GM18907 (cell line): ENCODE measurements at regions not wholly inside any gene's neighbourhood (a gene's known extent, or its start where the extent isn't known, plus 50 kb on each side); places are given as distances from the start of the nearest gene placed in this dataset.

Experiments
- ATAC-seq: cut with Tn5 transposase; IDR thresholded peaks from one replicate; pipeline ENCODE4 v1.9.1; 2021; ENCODE audit warnings: mild to moderate bottlenecking, moderate library complexity; ENCODE audit not compliant: unreplicated experiment

DNA sequence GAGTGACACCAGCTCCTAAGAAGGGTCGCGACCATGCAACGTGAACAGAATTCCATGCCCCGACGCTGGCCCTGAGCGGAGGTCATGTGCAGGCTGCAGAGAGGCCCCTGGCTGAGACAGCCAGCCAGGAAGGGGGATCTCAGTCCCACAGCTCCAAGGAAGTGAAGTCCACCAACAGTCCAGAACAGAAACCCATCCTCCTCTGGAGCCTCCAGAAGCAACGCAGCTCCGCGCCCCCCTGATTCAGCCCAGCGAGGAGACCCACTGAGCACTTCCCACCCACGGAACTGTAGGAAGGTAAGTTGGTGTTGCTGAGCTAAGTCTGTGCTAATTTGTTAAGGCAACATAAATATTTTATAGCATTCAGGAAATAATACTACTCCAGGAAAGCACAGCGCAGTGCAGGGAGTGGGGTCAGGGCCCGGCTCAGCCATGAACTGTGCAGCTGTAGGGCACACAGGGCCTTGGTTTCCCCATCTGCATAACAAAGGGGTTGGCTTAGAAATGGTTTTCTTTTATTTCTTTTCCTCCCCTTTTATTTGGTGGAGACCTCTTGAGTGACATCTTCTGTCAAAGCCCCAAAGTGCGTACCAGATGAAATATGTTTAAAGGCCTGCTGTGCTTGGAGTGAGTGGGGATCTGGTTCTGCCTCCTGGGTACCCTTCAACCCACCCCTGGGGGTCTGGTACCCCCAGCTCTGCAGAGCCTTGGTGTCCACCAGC is 241.1 kb upstream of the PMEPA1 start:
- no peak for ATAC-seq

DNA sequence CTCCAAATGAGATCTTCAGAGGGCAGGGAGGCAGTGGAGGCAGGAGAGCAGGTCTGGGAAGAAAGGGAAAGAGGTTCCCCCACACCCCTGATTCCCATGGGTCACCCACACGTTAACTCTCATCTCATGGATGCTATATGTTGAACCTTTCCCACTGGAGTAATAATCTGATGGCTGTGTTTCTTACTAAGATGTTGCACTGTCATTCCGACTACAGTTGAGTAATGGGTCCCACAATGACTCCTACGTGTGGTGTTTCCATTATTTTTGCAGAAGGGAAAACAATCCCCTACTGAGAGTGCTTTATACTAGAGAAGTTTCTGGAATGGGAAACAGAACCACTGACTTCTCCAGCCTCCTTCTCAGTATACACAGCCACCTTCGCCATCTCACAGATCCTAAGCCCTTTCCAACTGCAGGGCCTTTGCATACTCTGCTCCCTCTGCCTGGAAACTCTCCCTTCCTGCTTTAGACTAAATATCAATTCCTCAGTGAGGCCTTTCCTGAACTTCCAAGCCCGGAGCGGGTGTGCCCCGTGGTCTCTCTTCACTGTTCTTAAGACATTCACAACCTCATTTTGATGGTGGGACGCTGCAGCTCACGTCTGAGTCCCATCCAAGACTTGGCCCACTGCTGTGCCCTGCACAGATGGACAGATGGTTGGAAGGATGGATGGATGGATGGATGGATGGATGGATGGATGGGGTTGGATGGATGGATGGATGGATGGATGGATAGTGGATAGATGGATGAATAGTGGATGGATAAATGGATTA is 238.6 kb upstream of the PMEPA1 start:
- no peak for ATAC-seq

DNA sequence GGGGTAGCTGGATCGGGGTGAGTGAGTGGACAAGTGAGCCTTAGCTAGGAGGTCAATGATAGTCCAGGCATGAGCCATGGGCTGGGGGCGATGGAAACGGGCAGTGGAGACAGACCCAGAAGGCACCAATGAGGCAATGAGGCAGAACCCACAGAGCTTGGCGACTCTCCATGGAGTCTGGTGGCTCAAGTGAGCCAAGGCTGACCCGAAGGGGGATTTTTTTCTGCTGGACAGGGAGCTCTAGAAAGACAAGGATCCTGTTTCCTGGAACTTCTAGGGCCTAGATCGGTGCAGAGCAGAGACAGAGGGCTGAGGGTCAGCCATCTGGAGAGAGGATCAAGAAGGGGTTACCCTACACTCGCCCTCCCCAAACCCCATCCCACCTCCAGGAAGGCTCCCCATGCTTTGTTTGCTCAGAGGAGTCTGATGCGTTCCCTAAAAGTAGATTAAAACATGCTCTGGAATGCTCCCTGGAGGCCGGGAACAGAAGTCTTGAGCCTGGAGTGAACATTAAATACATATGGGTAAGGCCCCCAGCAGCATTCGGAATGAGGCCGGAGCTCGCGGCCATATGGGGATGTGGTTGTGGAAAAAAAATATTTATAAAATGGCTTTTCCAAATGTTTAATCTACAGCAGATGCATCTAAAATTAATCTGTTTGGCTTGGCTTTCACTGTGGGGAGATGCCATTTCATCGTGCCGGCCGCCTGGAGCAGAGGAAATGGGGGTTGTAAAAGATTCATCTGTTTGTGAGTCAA is 237.8 kb upstream of the PMEPA1 start:
- ATAC-seq: no peak

DNA sequence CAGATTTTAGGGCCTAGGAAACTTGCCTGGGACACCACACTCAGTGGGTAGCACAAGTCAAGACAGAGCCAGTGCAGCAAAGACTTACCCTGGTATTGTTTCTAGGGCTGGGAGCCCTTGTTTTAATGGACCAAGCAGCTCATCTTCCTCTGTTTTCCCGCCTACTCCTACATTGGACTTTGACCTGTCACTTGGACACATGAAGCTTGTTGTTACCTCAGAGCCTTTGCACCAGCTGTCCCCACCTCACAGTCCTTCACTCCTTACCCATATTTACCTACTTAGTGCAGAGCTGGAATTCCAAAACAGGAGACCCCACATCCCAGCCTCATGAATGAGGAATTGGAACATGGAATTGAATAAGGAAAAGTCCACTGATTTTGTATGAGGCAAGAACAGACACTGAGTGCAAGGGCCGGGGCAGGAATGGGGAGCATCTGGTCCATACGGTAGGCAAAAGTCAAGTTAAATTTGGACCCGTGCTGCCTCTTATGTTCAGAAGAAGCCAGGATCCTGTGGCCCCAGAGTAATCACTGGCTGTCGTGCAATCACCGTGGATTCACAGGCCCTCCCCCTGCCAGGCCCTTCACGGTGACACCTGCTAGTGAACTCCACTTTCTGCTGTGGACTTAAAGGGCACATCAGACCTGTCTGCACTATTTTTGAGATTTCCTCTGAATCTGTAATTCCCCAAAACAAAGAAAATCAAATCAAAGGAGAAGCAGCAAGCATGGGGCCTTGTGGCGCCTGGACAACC is 236.9 kb upstream of the PMEPA1 start:
- no peak for ATAC-seq

DNA sequence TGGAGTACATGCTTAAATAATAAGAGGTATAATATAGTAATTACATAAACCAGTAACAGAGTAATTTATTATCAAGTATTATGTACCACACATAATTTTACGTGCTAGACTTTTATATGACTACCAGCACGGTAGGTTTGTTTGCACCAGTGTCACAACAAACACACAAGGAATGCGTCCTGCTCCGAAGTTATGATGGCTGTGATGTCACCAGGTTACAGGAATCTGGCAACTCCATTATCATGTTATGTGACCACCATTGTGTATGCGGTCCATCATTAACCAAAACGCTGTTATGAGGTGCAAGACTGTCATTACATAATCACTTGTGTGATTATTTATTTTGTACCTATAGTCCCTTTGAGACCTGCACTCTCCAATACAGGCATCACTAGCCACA is 235.2 kb upstream of the PMEPA1 start:
- no peak for ATAC-seq

DNA sequence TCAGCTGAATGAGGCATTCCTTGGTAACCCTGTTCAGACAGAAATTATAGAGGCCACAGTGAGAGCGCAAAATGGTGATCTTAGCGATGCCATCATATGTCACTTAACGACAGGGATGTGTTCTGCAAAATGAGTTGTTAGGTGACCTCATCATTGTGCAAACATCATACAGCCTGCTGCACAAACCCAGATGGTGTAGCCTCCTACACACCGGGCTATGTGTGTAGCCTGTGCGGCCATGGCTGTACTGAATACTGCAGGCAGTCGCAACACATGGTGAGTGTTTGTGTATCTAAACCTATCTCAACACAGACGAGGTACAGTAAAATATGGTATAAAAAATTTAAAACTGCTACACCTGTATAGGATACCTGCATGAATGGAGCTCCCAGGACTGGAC is 234.1 kb upstream of the PMEPA1 start:
- ATAC-seq: no peak

DNA sequence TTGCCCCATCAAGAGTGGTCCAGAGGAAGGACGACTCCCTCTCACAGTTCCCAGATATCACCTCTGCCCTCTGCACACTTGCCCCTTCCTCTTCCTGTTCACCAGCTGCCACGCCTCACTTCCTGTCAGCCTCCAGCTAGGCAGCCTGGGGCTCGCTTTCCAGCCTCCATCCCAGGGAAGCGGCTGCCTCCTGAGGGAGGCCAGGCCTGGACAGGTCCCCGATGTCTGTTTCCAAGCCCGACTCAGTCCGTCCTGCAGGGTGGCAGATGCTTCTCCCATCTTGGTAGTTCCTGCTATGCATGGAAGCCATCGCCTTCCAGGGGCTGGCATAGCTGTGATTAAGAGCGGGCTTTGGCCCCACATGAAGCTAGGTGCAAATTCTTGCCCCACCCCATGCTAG is 233.5 kb upstream of the PMEPA1 start:
- ATAC-seq: no peak

DNA sequence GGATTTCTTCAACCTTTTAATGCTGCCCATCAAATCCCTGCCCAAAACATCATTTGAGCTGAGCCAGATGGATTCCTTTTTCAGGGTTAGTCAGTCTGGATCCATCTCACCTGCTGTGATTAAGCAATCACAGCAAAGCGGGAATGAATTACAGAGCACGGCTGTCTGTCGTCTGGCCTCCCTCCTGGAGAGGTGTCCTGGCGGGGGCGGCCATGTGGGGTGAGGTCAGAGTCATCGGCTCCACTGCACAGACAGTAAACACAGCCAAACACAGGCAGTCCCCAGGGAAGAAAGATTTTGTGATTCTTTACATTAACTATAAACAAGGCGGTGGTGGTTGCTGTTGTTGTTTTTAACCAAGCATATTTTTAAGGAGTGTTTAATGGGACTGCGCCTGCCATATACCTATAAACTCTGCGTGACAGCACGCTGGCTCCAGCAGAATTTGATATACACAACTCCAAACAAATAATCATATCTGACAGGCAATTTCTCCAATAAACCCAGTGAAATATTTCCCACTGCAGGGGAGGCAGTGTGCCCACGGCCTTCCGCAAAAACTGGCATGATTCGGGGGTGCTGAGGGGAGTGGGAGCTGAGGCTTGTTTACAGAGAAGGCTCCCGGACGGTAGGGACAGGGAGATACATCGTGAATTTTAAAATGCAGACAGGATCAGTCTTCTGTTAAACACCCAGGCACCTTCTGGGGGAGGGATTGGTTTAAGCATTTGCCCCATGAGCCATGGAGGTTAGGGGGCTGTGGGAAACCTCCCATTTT is 232.0 kb upstream of the PMEPA1 start:
- no peak for ATAC-seq

DNA sequence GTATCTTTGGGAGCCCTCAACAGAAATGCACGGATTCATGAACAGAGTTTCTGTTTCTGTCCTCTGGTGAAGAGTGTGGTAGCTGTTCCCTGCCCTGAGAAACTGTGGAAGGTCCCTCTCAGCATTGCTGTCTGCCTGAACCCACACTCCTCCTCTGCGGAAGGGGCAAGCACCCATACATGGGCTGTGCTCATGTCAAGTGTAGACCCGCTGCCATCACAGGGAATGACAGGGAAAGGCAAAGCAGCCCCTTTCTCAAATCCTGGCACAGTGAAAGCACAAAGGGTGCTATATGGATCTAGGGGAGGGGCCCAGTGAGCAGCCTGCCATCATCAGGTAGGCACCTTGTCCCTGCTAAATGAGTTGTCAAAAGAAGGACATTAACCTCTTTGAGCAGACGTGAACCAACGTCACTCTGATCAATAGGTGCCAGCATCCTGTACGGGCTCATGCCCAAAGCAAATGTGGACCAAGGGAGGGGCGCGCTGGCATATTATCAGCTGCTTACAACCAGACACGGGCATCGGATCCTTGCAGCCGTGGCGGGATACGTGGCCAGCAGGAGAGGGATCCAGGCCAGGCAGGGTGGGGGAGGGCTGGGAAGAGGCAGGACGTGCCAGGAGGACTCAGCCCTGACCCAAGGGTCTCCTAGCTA is 231.2 kb upstream of the PMEPA1 start:
- ATAC-seq: no peak

DNA sequence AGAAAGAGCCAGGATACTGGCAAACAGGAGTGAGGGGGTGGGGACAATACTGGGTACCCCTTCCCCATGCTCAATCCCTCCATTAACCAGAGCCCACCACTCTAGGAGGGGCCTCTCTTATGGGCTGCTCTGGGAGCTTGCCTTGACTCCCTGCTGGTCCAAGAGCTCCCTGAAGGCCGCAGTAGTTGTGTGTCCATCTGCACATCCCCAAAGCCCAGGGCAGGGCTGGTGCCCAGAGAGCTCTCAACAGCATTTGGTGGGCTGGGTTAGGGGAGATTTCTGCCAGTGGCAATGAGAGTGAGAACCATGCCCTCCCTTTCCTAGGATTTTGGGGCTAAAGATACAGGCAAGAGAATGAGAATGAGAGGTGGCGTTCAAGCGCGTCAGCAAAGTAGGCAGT is 230.6 kb upstream of the PMEPA1 start:
- no peak for ATAC-seq

DNA sequence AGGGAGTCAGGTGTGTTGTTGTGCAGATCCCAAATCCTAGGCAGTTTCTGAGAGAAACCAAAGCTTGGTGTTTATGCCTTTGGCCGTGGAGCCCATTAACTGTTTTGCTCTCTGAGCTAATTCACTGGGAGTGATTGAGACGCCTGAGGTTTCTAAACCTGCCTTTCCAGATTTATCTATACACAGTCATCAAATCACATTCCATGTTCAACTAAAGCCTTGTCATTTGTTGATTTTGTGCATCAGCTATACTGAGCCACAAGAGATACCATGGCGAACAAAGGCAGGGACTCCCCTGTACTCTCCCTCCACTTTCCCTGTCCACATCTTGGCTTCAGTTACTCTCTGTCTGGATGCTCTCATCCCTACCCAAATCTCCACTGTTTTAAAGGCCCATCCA is 229.7 kb upstream of the PMEPA1 start:
- ATAC-seq: no peak

DNA sequence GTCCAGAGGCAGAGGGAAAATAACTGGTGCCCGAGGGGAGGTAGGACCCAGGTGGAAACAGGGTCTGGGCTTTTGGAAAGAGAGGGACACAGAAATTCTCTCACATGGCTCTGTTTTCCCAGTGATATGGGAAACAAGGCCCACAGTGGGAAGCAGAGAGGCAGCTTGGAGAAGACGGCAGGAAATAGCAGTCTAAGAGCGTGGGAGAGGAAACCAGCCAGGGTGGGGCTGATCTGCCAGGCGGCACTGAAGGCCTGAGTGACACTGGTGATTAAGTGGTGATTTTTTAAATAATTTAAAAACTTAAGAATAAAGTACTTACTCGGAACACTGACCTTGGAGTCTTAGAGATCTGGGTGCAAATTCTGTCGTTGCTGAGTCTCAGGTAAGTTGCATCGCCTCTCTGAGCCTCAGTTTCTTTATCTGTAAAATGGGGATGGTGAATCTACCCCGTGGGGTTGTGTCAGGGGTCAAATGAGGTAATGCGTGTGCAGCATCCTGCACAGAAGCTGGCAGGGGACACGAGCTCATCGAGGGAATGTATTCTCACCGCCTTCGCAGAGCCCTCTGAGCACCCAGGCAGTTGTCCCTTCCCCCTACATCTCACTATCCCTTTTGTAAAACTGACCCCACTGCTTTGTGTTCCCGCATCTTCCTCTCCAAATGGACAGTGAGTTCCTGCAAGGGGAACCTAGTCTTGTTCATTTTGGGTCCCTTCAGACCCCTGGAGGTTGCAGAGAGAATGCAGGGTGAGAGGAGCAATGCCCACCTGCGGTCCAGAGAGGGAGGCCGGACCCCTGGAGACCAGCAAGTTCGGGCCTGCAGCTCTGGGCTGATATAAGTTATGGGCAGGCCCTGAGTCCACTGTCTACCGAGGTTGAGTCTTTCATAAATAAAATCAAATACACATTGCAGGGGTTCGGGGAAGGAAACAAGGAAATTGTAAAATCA is 228.6 kb upstream of the PMEPA1 start:
- no peak for ATAC-seq

DNA sequence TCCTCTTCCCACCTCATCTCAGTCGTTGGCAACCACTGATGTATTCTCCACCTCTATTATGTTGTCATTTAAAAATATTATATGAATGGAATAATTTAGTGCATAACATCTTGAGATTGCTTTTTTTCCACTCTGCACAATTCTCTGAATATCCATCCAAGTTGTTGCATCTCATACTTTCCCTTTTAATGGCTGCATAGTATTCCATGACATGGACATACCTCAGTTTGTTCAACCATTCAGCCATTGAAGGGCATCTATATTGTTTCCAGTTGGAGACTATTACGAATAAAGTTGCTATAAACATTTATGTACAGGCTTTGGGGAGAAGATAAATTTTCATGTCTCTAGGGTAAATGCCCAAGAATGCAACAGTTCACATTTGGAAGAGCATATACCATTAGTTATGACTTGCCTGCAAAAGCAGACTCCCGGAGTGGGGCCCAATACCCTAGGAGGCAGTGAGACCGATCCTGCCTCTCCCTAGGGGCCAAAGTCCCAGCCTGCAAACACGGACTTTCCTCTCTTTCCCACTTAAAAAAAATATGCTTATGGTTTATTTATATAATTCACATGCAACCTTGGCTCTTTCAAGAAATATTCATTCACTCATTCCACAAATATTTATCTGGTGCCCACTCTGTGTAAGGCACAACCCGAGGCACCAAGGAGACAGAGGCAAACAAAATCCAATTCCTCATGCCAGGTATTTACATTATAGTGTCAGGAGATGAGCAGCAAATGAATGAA is 227.0 kb upstream of the PMEPA1 start:
- ATAC-seq: no peak

DNA sequence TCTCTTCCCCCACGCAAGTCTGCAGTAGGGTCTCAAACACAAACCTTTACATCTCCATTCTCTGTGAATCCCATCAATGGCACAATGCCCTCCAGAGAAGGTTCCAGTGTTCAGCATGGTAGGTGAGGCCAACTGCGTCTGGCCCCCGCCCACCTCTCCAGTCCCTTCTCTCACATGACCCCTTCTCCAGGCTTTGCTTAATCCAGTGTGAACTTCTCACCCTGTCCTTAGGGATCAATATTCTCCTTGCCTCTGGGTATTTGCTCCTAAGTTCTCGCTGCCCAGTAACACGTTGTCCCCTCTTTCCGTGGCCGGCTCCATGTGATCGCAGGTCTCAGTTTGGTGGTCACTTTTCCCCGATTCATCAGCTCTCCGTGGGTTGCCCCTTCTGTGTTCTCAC is 225.1 kb upstream of the PMEPA1 start:
- no peak for ATAC-seq

DNA sequence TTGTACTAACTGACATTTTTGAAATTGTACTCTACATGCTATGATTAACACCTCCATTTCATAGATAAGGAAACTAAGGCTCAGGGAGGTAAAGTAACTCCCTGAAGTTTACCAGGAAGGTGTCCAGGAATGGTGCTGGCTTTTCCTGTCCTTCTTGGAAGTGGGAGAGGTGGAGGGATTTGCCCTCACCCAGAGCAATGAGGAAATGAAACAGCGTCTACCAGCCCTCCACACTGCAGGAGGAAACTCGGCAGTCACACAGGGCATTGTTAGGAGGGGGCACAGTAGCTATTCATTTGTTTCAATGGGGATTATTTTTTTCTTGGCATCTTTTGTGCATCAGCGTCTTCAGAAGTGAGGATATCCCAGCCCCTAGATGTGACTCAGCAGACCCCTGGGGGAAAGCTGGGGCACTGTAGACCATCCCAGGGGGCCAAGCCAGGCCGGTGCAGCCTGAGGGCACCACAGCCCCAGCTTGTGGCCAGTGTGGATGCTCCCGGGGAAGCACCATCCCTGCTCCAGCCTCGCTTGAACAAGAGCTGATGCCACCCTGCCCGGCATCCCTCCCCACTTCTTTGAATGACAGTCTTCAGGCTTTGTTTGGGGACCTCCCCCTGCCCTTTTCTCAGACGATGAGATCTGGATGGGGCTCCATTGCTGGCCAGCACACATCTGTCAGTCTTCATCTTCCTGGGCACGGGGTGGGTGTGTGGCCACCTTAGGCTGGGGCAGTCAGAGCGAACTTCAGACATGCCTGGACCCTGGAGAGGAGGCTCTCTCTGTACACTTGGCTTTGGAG is 224.4 kb upstream of the PMEPA1 start:
- no peak for ATAC-seq

DNA sequence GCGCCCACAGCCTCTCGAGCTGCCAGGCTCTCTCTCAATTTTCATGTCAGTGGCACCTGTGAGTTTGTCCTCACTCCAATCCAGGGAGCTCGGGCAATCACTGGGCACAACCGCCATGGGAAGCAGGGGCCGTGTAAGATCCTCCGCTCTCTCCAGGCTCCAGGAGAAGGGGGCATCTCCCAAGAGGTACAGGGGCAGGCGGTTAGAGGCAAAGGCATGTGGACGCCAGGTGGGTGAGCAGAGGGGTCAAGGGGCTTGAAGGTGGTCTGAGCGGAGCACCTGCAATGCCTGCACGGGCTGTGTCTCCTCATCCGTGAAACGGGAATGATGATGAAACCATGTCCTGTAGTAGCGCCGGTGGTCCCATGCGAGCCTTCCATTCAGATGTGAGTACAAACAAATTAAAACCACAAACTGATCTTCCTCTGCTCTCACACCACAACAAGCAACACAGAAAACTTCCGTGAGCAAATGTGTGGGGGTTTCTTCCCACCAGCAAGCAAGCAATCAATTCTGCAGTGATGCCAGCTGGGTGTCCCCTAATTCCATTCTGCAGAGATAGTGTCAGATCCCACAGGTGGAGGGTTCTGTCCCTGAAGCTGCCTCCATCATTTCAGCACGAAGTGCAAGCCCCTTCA is 222.5 kb upstream of the PMEPA1 start:
- no peak for ATAC-seq

DNA sequence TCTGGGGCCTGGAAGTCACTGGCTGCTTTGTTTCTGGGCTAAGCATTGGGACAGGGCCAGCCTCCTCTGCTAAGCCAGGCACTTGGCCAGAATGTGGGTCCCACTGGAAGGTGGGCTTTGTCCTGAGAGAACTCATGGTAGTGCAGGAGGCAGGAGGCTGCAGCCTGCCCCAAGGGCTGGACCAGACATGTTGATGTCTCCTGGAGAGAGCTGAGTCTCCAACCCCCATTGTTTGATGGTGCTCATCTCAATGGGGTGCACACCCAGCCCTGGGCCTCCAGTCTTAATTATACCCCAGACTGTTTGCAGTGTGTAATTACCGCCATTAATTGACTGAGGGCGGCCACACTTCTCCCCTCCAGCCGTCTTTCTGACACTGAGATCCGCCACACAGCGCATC is 220.5 kb upstream of the PMEPA1 start:
- no peak for ATAC-seq
